ENCODE measurements at regions not wholly inside any gene's neighbourhood (a gene's known extent, or its start where the extent isn't known, plus 50 kb on each side); places are given as distances from the start of the nearest gene placed in this dataset.
"Not testable (repeated sequence)": the region's sequence is repeated elsewhere in the genome, so short reads cannot be mapped to it uniquely, and the experiment has no call there.

GRCh38 chrX:9388450-9388849 is 76.4 kb upstream of the TBL1X start:
- DNase-seq (ENCODE audit: low read depth), result no peak

GRCh38 chrX:9390121-9390520 is 74.7 kb upstream of the TBL1X start:
- no peak for DNase-seq (ENCODE audit: low read depth)

- no peak for DNase-seq (ENCODE audit: low read depth)
Observed at GRCh38 chrX:9390693-9391368, 74.0 kb upstream of the TBL1X start.

- no peak for DNase-seq (ENCODE audit: low read depth)
Observed at GRCh38 chrX:9392445-9392844, 72.4 kb upstream of the TBL1X start.

- DNase-seq (ENCODE audit: low read depth), result peak; percentile 8
Observed at GRCh38 chrX:9393571-9393970, 71.3 kb upstream of the TBL1X start.

- peak; percentile 9 for DNase-seq (ENCODE audit: low read depth)
Observed at GRCh38 chrX:9394212-9394611, 70.6 kb upstream of the TBL1X start.

GRCh38 chrX:9396930-9397329 is 67.9 kb upstream of the TBL1X start:
- peak; percentile 12 for DNase-seq (ENCODE audit: low read depth)

GRCh38 chrX:9401051-9401450 is 63.8 kb upstream of the TBL1X start:
- DNase-seq (ENCODE audit: low read depth), result no peak

- DNase-seq (ENCODE audit: low read depth), result no peak
Observed at GRCh38 chrX:9403374-9403773, 61.5 kb upstream of the TBL1X start.

GRCh38 chrX:9405635-9406034 is 59.2 kb upstream of the TBL1X start:
- peak; percentile 24 for DNase-seq (ENCODE audit: low read depth)

- DNase-seq (ENCODE audit: low read depth), result not testable (repeated sequence)
Observed at GRCh38 chrX:9410889-9411288, 54.0 kb upstream of the TBL1X start.

GRCh38 chrX:9411682-9412081 is 53.2 kb upstream of the TBL1X start:
- not testable (repeated sequence) for DNase-seq (ENCODE audit: low read depth)

- DNase-seq (ENCODE audit: low read depth), result peak; percentile 39
Observed at GRCh38 chrX:9414416-9414815, 50.4 kb upstream of the TBL1X start.
